HG02943 (cell line): ENCODE measurements at regions not wholly inside any gene's neighbourhood (a gene's known extent, or its start where the extent isn't known, plus 50 kb on each side); places are given as distances from the start of the nearest gene placed in this dataset.
"Not testable (repeated sequence)": the region's sequence is repeated elsewhere in the genome, so short reads cannot be mapped to it uniquely, and the experiment has no call there.

Experiments used
- ATAC-seq: cut with Tn5 transposase; IDR thresholded peaks from one replicate; pipeline ENCODE4 v1.9.1; 2021; ENCODE audit warnings: mild to moderate bottlenecking, low read depth, moderate library complexity; ENCODE audit not compliant: unreplicated experiment

- no peak for ATAC-seq
Measured at GRCh38 chr4:161329852-161330251, 833.9 kb downstream of the FSTL5 start.

DNA sequence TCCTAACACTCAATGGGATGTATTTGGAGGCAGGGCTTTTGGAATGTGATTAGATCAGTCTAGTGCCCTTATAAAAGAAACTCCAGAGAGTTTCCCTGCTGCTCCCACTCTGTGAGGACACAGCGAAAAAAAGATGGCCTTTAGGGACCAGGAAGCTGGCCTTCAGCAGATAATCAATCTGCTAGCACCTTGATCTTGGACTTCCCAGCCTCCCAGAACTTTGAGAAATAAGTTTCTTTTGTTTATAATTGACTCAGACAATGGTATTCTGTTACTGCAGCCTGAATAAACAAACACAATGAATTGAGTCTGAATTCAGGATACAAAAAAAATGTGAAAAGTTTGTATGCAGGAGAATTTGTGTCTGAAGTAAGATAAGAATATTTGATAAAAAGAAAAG is 842.1 kb downstream of the FSTL5 start:
- ATAC-seq = no peak

GRCh38 chr4:161320377-161320776 is 843.4 kb downstream of the FSTL5 start:
- peak; percentile 79 for ATAC-seq

- no peak for ATAC-seq
Measured at GRCh38 chr4:161317000-161317399, 846.8 kb downstream of the FSTL5 start.

DNA sequence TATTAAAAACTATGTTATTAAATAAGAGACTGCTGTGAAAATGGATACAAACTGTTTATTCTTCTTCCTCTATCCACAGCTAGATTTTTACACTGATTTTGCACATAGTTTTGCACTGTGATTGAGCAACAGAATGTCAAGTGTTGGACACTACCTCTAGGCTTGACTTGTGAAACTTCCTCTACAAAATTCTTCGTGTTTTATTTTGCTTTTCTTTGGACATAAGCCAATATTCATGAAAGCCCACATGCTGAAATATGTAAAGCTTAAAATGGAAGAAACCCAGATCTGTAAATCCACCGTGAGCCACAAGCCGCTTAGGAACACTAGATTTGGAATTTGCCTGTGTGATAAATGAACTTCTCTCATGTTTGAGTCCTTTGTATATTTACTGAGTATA is 849.4 kb downstream of the FSTL5 start:
- ATAC-seq = no peak

- ATAC-seq = no peak
Measured at GRCh38 chr4:161303551-161303950, 860.2 kb downstream of the FSTL5 start.

GRCh38 chr4:161291222-161291621 is 872.6 kb downstream of the FSTL5 start:
- no peak for ATAC-seq

DNA sequence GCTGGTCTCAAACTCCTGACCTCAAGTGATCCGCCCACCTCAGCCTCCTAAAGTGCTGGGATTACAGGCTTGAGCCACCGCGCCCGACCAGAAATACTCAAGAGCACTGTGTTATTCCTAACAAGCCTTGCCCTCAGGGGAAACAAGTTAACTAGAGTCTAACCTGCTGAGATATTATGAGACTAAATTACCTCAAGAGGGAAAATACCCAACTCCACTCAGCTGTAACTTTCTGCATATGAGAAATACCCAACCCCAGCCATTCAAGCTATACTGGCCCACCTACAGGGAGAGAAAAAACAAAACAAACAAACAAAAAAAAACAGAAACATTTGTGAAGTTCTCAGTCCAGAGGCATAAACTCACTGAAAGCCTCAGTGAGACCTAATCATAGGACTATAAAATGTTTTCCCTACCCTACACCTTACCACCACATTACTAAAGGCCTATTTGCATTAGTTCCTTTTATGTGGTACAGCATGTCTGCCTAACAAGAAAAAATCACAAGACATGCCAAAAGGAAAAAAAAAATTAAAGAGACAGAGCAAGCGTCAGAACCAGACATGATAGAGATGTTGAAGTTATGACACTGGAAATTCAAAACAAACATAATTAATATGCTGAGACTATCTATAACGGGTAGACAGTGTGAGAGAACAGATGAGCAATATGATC is 876.0 kb downstream of the FSTL5 start:
- no peak for ATAC-seq

DNA sequence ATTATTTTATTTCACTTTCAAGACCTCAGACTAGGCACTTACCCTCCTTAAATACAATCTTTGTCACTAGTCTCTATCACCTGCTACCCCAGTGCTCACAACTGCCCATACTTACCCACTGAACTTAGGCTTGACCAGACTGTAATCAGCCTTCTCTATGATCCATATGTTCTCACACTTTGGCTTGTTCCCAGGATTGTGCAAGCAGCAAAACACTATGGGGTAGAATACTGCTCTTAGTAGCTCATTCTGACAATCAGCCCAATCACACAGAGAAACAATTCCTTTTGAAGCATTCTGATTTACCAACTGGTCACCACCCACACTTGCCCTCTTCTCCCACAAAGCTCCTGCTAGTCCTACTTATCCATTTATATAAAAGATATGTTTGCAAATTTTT is 878.3 kb downstream of the FSTL5 start:
- no peak for ATAC-seq

DNA sequence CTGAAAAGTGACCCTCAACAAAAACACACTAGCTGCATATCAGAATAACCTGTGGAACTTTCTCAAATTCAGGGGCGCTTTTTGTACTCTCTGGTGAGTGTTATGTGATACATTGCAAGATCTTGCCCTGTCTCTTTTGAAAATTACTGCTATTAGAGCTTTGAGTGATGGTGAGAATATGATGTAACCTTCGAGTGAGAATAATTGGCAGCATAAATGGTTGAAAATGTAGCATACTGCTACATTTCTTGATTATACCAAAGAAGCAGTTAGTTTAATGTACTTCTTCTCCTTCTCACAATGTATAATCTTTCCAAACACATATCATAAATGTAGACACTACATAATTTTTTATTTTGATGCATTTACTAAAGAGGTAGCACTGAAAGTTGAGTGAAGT is 882.9 kb downstream of the FSTL5 start:
- ATAC-seq = no peak

DNA sequence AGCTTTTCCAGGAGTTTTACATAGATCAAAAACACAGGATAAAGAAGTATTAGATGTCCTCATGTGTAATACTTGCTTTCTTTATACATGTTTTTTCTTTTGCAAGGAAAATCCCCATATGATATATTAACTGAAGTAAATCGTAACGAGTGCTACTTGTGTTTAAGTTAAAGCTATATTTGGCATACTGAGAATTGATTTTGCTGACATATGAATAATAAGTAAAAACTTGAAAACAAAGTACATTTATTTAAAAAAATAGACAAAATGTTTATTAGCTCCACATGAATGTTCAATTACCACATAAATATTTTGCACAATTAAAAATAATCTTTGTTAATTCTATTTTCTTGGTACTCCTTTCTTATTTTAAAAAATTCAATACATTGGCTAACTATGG is 884.7 kb downstream of the FSTL5 start:
- no peak for ATAC-seq

DNA sequence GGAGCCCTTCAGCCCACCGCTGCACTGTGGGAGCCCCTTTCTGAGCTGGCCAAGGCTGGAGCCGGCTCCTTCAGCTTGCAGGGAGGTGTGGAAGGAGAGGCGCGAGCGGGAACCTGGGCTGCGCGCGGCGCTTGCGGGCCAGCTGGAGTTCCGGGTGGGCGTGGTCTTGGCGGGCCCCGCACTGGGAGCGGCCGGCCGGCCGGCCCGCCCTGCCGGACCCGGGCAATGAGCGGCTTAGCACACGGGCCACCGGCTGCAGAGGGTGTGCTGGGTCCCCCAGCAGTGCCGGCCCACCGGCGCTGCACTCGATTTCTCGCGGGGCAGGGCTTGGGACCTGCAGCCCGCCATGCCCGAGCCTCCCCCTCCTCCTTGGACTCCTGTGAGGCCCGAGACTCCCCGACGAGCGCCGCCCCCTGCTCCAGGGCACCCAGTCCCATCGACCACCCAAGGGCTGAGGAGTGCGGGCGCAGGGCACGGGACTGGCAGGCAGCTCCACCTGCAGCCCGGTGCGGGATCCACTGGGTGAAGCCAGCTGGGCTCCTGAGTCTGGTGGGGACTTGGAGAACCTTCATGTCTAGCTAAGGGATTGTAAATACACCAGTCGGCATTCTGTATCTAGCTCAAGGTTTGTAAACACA is 886.5 kb downstream of the FSTL5 start:
- not testable (repeated sequence) for ATAC-seq

DNA sequence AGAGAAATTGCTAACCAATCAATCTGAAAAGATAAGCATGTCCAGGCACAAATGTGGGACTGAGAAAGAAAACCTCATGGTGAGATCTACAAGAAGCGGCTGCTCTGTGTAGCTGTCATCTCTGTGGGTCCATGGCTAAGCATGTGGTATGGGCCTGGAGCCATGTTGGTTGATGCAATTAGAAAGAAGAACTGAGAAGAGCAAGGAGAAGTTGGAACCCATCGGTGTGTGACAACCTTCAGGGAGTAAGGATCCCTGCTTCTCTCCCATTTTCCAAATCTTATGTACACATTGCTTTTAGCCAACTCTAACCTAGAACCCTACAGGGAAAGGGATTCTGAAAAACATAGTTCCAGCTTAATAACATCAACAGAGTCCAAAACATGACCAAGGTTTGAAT is 890.2 kb downstream of the FSTL5 start:
- no peak for ATAC-seq

GRCh38 chr4:161260819-161261218 is 903.0 kb downstream of the FSTL5 start:
- ATAC-seq = no peak

DNA sequence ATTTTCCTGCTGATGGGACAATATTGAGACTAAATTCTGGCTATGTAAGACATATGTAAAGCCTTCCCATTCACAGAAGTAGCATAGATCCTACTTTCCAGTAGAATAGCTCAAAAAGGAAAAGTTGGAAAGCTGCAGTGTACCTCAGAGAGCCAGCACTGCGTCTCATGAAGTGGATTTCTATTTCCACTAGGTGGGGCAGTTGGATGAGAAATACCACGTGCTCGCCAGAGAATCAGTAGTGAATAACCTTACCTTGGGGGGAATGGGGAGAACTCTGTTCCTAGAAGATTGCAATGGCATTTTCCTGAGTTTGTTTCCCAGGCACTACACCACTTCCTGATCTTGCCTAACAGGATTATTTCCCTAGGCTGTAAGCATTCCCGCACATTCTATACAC is 907.1 kb downstream of the FSTL5 start:
- no peak for ATAC-seq

DNA sequence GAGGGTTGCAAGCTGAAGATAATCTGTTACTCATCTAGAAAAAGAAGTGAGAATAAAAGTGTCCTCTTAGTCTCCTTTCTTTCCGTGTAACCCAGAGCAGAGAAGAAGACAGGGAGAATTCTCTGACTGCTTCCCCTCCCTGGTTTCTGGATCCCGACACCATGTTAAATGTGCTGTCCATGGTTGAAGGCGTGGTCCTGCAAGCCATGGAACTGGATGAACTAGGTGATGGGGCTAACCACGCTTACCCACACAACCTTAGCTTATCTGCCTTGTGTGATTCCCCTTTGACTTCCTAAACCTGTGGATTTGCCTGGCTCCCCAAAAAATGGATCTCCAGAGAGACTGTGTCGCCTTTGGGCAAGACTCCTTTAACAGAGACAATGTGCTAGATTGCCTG is 907.6 kb downstream of the FSTL5 start:
- ATAC-seq = no peak

DNA sequence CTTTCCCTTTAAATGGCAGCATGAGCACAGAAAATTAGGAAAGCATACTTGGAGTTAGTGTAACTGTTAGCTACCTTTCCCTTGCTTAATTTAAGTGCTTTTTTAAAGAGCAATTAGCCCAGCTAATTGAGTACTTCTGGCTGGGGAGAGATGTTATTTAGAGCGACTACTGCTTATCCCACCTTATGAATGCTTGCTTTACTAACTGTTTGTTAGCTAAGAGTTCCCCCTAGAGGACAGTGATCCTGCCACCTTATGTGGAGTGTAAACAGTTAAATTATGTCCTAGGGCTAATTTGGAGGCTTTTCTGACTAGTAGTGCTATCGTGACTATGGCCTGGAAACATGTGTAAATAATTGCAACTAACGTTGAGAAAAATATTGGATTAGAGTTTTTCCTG is 909.4 kb downstream of the FSTL5 start:
- no peak for ATAC-seq

- peak; percentile 64 for ATAC-seq
Measured at GRCh38 chr4:161252520-161253141, 911.2 kb downstream of the FSTL5 start.

GRCh38 chr4:161249779-161250440 is 913.9 kb downstream of the FSTL5 start:
- ATAC-seq = no peak

DNA sequence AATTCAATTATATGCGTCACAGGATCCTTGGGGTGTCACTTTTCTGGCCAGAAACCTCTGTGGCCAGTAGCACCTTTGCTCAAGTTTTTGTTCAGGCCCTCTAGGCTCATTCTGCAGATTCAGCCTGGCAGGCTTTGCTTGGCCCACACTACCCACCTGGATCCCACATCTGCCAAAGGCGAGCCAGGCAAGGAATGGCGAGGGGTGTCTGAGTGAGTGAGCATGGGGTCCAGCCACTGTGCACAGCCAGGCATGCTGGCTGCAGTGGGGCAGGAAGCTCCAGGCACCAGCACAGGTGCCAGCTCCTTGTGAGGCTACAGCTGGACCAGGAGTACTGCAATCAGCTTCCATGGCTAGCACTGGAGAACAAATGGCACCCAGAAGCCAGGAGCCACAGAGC is 914.9 kb downstream of the FSTL5 start:
- ATAC-seq = no peak

DNA sequence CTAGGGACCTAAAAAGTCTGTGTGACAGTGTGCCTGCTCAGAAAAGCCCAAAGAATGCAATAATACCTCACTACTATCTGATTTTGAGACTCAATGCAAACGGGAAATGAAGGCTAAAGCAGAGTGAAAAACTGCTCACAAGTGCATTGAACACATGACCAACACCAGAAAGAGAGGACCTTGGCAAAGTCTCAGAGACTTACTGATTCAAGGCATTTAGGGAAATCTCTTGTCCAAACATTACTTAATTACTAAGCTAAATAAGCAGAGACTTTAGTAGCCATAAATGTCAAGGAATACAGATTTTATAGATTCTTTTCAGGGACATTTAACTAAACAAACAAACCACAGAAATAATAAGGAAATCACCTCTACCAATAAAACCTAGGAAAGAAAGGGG is 916.0 kb downstream of the FSTL5 start:
- no peak for ATAC-seq

DNA sequence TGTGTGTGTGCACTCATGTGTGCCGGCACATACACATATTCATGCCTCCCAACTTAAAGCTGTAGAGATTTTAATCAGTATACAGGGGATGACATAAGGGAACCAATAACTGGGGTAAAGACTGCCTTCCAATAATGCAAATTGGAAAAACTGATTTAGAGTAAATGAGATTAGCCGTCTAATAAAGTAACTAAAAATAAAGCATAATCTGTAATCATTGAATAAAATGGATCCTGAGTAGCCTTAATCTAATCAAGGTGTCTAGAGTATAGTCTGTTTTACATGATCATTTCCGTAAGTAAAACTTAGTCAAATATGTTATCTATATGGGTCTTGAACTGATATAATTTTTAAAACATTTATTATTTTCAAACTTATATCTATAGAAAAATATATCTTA is 925.8 kb downstream of the FSTL5 start:
- ATAC-seq = no peak
